ENCODE measurements at regions not wholly inside any gene's neighbourhood (a gene's known extent, or its start where the extent isn't known, plus 50 kb on each side); places are given as distances from the start of the nearest gene placed in this dataset.

- TF ChIP-seq, protein P1, sequence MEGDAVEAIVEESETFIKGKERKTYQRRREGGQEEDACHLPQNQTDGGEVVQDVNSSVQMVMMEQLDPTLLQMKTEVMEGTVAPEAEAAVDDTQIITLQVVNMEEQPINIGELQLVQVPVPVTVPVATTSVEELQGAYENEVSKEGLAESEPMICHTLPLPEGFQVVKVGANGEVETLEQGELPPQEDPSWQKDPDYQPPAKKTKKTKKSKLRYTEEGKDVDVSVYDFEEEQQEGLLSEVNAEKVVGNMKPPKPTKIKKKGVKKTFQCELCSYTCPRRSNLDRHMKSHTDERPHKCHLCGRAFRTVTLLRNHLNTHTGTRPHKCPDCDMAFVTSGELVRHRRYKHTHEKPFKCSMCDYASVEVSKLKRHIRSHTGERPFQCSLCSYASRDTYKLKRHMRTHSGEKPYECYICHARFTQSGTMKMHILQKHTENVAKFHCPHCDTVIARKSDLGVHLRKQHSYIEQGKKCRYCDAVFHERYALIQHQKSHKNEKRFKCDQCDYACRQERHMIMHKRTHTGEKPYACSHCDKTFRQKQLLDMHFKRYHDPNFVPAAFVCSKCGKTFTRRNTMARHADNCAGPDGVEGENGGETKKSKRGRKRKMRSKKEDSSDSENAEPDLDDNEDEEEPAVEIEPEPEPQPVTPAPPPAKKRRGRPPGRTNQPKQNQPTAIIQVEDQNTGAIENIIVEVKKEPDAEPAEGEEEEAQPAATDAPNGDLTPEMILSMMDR (IDR thresholded peaks at IDR 0.05): no peak
- no peak for TF ChIP-seq POLR2A (IDR thresholded peaks at IDR 0.05)
- TF ChIP-seq POLR2AphosphoS5 (IDR thresholded peaks at IDR 0.05): no peak
Observed at GRCh38 chr17:17422641-17423040, 54.2 kb upstream of the MED9 start.

Measured in stomach (tissue), 4 donors.